ENCODE measurements at regions not wholly inside any gene's neighbourhood (a gene's known extent, or its start where the extent isn't known, plus 50 kb on each side); places are given as distances from the start of the nearest gene placed in this dataset.

GRCh38 chr14:56886471-56887062 lies 76.3 kb upstream of the OTX2 start:
- H3K9me3 ChIP-seq = no peaks in the 10 kb centered on the region
- no peak for DNase-seq
- 67 to 81% (median 72%) methylated on average over 6 of the region's 6 CpGs for WGBS, 5 donors
- H3K4me3 ChIP-seq = no peak overlapping the region
- TF ChIP-seq CTCF (IDR thresholded peaks at IDR 0.05 in 8 of 11, conservative IDR thresholded peaks at IDR 0.05 in 3 of 11) (no peak), POLR2AphosphoS5 (IDR thresholded peaks at IDR 0.05) (no peak), POLR2A (IDR thresholded peaks at IDR 0.05) (no peak)
- H3K36me3 ChIP-seq = no peaks in the 10 kb centered on the region
- no peaks in the 10 kb centered on the region for H3K4me1 ChIP-seq
- peaks cover 0 to 18% (median 0%) of the 10 kb centered on the region in 7 donors for H3K27me3 ChIP-seq (replicated peaks in 1 of 7)
- H3K27ac ChIP-seq = no peak overlapping the region
- intact Hi-C loops (cut with DNase I; ENCODE audit: low total_unique reads) = no loop called here

- TF ChIP-seq CTCF (IDR thresholded peaks at IDR 0.05 in 8 of 11, conservative IDR thresholded peaks at IDR 0.05 in 3 of 11) = no peak
- no peak for TF ChIP-seq POLR2A (IDR thresholded peaks at IDR 0.05)
- no peak for TF ChIP-seq POLR2AphosphoS5 (IDR thresholded peaks at IDR 0.05)
- peaks cover 0 to 18% (median 0%) of the 10 kb centered on the region in 7 donors for H3K27me3 ChIP-seq (replicated peaks in 1 of 7)
- no peak for DNase-seq
- no peaks in the 10 kb centered on the region for H3K9me3 ChIP-seq
- WGBS, 5 donors = 39 to 48% (median 42%) methylated on average over 2 of the region's 2 CpGs
- no peaks in the 10 kb centered on the region for H3K36me3 ChIP-seq
- intact Hi-C loops (cut with DNase I; ENCODE audit: low total_unique reads) = no loop called here
- H3K4me1 ChIP-seq = no peaks in the 10 kb centered on the region
- H3K27ac ChIP-seq = no peak overlapping the region
- no peak overlapping the region for H3K4me3 ChIP-seq
Observed at GRCh38 chr14:56885825-56886224, 75.5 kb upstream of the OTX2 start.

DNA sequence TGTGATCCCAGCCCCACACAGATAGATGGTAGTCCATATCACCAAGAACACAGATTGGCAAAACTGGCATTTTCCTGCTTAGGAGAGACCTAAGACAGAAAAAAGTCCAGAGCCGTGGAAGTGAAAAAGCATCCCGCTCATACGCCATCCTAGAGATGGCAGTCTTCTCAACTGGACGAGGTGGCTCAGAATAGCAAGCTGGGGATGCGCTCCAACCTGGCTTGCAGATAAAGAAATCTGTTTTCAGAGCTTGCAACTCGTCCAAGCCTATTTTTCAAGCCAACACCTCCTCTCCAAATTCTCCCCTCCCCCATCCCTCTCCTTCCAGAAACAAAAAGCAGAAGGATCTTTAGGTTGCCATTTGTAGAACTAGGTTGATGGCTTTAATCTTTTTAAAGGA lies 74.3 kb upstream of the OTX2 start:
- no peak overlapping the region for H3K27ac ChIP-seq
- peaks cover 0 to 18% (median 0%) of the 10 kb centered on the region in 7 donors for H3K27me3 ChIP-seq (replicated peaks in 1 of 7)
- H3K9me3 ChIP-seq = no peaks in the 10 kb centered on the region
- H3K4me3 ChIP-seq = no peak overlapping the region
- no peak for TF ChIP-seq POLR2A (IDR thresholded peaks at IDR 0.05)
- TF ChIP-seq POLR2AphosphoS5 (IDR thresholded peaks at IDR 0.05) = no peak
- no peak for TF ChIP-seq CTCF (IDR thresholded peaks at IDR 0.05 in 8 of 11, conservative IDR thresholded peaks at IDR 0.05 in 3 of 11)
- H3K4me1 ChIP-seq = no peaks in the 10 kb centered on the region
- 41 to 55% (median 49%) methylated on average over 6 of the region's 6 CpGs for WGBS, 5 donors
- DNase-seq = no peak
- intact Hi-C loops (cut with DNase I; ENCODE audit: low total_unique reads) = no loop called here
- no peaks in the 10 kb centered on the region for H3K36me3 ChIP-seq

DNA sequence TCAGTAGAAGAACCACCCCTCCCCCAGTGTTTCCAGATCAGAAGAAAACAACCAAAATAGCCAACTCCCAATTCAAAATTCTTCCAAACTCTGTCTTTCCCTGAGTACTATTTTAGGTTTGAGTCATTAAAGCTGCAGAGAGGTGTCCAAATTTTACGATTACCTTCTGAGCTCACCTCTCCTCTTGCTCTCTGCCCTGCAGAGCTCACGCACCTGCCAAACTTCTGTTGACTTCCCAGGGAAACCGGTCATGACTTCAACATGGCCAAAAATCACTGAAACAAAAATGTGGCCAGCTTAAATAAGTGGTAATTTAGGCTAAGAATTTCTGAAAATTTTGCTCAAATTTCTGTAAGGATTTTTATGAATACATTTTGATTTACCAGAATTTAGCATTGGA lies 70.9 kb upstream of the OTX2 start:
- H3K4me3 ChIP-seq = no peak overlapping the region
- WGBS, 5 donors = 71 to 86% (median 79%) methylated on average over 3 of the region's 3 CpGs
- TF ChIP-seq POLR2AphosphoS5 (IDR thresholded peaks at IDR 0.05) (no peak), CTCF (IDR thresholded peaks at IDR 0.05 in 8 of 11, conservative IDR thresholded peaks at IDR 0.05 in 3 of 11) (no peak), POLR2A (IDR thresholded peaks at IDR 0.05) (no peak)
- H3K4me1 ChIP-seq = no peaks in the 10 kb centered on the region
- H3K9me3 ChIP-seq = no peaks in the 10 kb centered on the region
- no peak for DNase-seq
- no peaks in the 10 kb centered on the region for H3K36me3 ChIP-seq
- intact Hi-C loops (cut with DNase I; ENCODE audit: low total_unique reads) = no loop called here
- peaks cover 0 to 10% (median 0%) of the 10 kb centered on the region in 7 donors for H3K27me3 ChIP-seq (replicated peaks in 1 of 7)
- H3K27ac ChIP-seq = no peak overlapping the region

Measured in spleen (tissue), 11 donors.